Ascending aorta (tissue), 2 donors: ENCODE measurements at regions not wholly inside any gene's neighbourhood (a gene's known extent, or its start where the extent isn't known, plus 50 kb on each side); places are given as distances from the start of the nearest gene placed in this dataset.

Source experiments
- DNase-seq, 2 donors: peaks; one replicate each; pipeline ENCODE4 v3.0.0-alpha.2; 2019; ENCODE audit warnings: low spot score in 2 of 2
- H3K27ac ChIP-seq, 2 donors: fragments of 200-600 bp; sonication (generic); one replicate each; pipeline ENCODE4 v1.5.1; 2016 to 2017; ENCODE audit warnings: mild to moderate bottlenecking in 1 of 2
- H3K27me3 ChIP-seq: fragments of 200-600 bp; sonication (generic); one replicate; pipeline ENCODE4 v1.5.1; 2017
- H3K36me3 ChIP-seq, 2 donors: fragments of 200-600 bp; sonication (generic); one replicate each; pipeline ENCODE4 v1.5.1; 2016
- H3K4me1 ChIP-seq, 2 donors: fragments of 200-600 bp; sonication (generic); one replicate each; pipeline ENCODE4 v1.5.1; 2016 to 2017; ENCODE audit warnings: mild to moderate bottlenecking in 1 of 2
- H3K4me3 ChIP-seq, 2 donors: fragments of 200-600 bp; sonication (generic); one replicate each; pipeline ENCODE4 v1.5.1; 2016 to 2017; ENCODE audit warnings: mild to moderate bottlenecking in 1 of 2
- H3K9me3 ChIP-seq, 2 donors: fragments of 200-600 bp; sonication (generic); one replicate each; pipeline ENCODE4 v1.5.1; 2016
- CTCF ChIP-seq, 3 experiments: fragments of 200-600 bp in 2 of 3; fragments of 450-650 bp in 1 of 3; sonication (generic) in 2 of 3; IDR thresholded peaks; one replicate each; pipeline ENCODE4 v1.5.1; 2016 to 2019; ENCODE audit warnings: antibody characterized with exemption in 3 of 3, mild to moderate bottlenecking in 1 of 3, moderate library complexity in 1 of 3
- intact Hi-C: fragments of 100-400 bp; cut with DNase I; formaldehyde crosslinking; loops from one replicate; pipeline ENCODE4 v1.15.1; 2023

GRCh38 chr4:188822698-188823097, 683.5 kb downstream of the TRIML1 start:
- intact Hi-C loops, result no loop called here
- Histone ChIP-seq H3K9me3 (no peaks in the 10 kb centered on the region), H3K27me3 (no peaks in the 10 kb centered on the region), H3K4me1 (no peaks in the 10 kb centered on the region), H3K27ac (no peak overlapping the region), H3K4me3 (no peak overlapping the region), H3K36me3 (no peaks in the 10 kb centered on the region)
- no peak for TF ChIP-seq CTCF (IDR thresholded peaks at IDR 0.05)
- no peak for DNase-seq

GRCh38 chr4:188824553-188824952, 685.3 kb downstream of the TRIML1 start:
- intact Hi-C loops, result no loop called here
- TF ChIP-seq CTCF (IDR thresholded peaks at IDR 0.05), result no peak

GRCh38 chr4:188826393-188826792, 687.2 kb downstream of the TRIML1 start:
- intact Hi-C loops, result no loop called here
- no peaks in the 10 kb centered on the region for H3K27me3 ChIP-seq
- H3K27ac ChIP-seq, result no peak overlapping the region
- no peak overlapping the region for H3K4me3 ChIP-seq
- no peak for TF ChIP-seq CTCF (IDR thresholded peaks at IDR 0.05)
- H3K36me3 ChIP-seq, result no peaks in the 10 kb centered on the region
- no peaks in the 10 kb centered on the region for H3K4me1 ChIP-seq
- no peaks in the 10 kb centered on the region for H3K9me3 ChIP-seq
- DNase-seq, result no peak

More at GRCh38 chr4:188824553-188824952, 685.3 kb downstream of the TRIML1 start:
- DNase-seq, result no peak
- Histone ChIP-seq H3K9me3 (no peaks in the 10 kb centered on the region), H3K27me3 (no peaks in the 10 kb centered on the region), H3K4me1 (no peaks in the 10 kb centered on the region), H3K27ac (no peak overlapping the region), H3K4me3 (no peak overlapping the region), H3K36me3 (no peaks in the 10 kb centered on the region)

- Histone ChIP-seq H3K4me1 (no peaks in the 10 kb centered on the region), H3K36me3 (no peaks in the 10 kb centered on the region), H3K4me3 (no peak overlapping the region), H3K9me3 (no peaks in the 10 kb centered on the region), H3K27me3 (no peaks in the 10 kb centered on the region), H3K27ac (no peak overlapping the region)
- intact Hi-C loops, result no loop called here
- TF ChIP-seq CTCF (IDR thresholded peaks at IDR 0.05), result no peak
- DNase-seq, result no peak
These were observed 700.5 kb downstream of the TRIML1 start for GRCh38 chr4:188839704-188840103.

GRCh38 chr4:188841523-188841922, 702.3 kb downstream of the TRIML1 start:
- Histone ChIP-seq H3K4me1 (no peaks in the 10 kb centered on the region), H3K27ac (no peak overlapping the region), H3K9me3 (no peaks in the 10 kb centered on the region), H3K4me3 (no peak overlapping the region), H3K27me3 (no peaks in the 10 kb centered on the region), H3K36me3 (no peaks in the 10 kb centered on the region)
- DNase-seq, result no peak
- TF ChIP-seq CTCF (IDR thresholded peaks at IDR 0.05), result no peak
- intact Hi-C loops, result no loop called here

GRCh38 chr4:188854436-188854835, 715.2 kb downstream of the TRIML1 start:
- Histone ChIP-seq H3K9me3 (peaks cover 0 to 6% of the 10 kb centered on the region in 2 donors), H3K4me1 (no peaks in the 10 kb centered on the region), H3K27me3 (no peaks in the 10 kb centered on the region), H3K4me3 (no peak overlapping the region), H3K36me3 (no peaks in the 10 kb centered on the region), H3K27ac (no peak overlapping the region)
- intact Hi-C loops, result no loop called here
- DNase-seq, result no peak
- TF ChIP-seq CTCF (IDR thresholded peaks at IDR 0.05), result no peak
